Memory B cell (primary cell): ENCODE measurements at regions not wholly inside any gene's neighbourhood (a gene's known extent, or its start where the extent isn't known, plus 50 kb on each side); places are given as distances from the start of the nearest gene placed in this dataset.

ENCODE experiments used
- ATAC-seq: fragments of 150-1000 bp; cut with Tn5 transposase; 2 replicates; pipeline ENCODE4 v1.10.0; 2021; ENCODE audit warnings: low read depth, mild to moderate bottlenecking, moderate library complexity
- DNase-seq, 2 donors: peaks; one replicate each; pipeline ENCODE4 v3.0.0; 2022; ENCODE audit warnings: low spot score in 2 of 2
- H3K27ac Mint-ChIP-seq: one replicate; pipeline ENCODE4 v1.8.0; 2022; ENCODE audit warnings: mild to moderate bottlenecking, moderate library complexity, mixed read lengths
- H3K27me3 Mint-ChIP-seq: one replicate; pipeline ENCODE4 v1.8.0; 2022; ENCODE audit warnings: mixed read lengths
- H3K36me3 Mint-ChIP-seq: one replicate; pipeline ENCODE4 v1.8.0; 2022; ENCODE audit warnings: mild to moderate bottlenecking, mixed read lengths
- H3K4me1 Mint-ChIP-seq: one replicate; pipeline ENCODE4 v1.8.0; 2022; ENCODE audit warnings: mixed read lengths
- H3K4me3 Mint-ChIP-seq: one replicate; pipeline ENCODE4 v1.8.0; 2022; ENCODE audit warnings: mild to moderate bottlenecking, moderate library complexity, mixed read lengths
- H3K9me3 Mint-ChIP-seq: one replicate; pipeline ENCODE4 v1.8.0; 2022; ENCODE audit warnings: mixed read lengths

DNA sequence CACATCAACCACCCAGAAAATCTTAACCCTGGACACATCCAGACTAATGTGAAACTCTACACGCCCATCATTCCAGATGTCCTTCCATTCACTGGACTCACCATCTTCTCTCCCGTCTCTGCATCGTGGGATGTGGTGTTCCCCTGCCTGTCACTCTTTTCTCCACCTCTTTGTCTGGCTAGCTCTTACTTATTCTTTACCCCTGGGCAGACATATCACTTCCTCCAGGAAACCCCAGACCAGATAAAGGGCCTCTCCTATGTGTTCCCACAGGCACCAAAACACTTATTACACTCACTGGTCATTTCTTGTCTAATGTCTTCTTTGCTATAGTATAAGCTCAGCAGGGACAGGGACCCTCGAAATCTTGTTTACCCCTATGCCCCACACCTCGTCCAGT, 109.3 kb upstream of the IPO5 start:
- no peak overlapping the region for H3K27ac Mint-ChIP-seq
- peaks cover under 1% of the 10 kb centered on the region for H3K4me1 Mint-ChIP-seq
- H3K27me3 Mint-ChIP-seq = peaks cover 10% of the 10 kb centered on the region
- no peak overlapping the region for H3K4me3 Mint-ChIP-seq
- H3K36me3 Mint-ChIP-seq = no peaks in the 10 kb centered on the region
- no peaks in the 10 kb centered on the region for H3K9me3 Mint-ChIP-seq
- DNase-seq (no peak), ATAC-seq (no peak)

DNA sequence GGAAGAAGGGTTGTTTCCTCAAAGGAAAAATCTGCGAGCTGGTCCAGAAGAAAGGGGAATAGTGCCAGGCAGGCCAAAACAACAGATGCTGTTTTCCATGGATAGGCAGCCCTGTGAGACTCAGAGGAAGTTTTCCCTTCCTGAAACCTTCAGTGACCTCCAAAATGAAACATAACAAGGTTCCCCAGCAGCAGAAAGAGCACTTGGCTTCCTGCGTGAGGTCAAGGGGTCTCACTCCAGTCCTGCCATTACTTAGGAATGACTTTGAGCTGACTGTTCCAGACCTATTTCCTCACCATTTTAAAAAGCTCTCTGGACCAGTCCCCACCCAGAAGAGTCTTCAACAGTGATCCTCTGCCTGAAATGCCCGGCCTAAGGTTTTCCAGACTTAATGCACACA, 104.6 kb upstream of the IPO5 start:
- H3K27ac Mint-ChIP-seq = no peak overlapping the region
- peaks cover 8% of the 10 kb centered on the region for H3K9me3 Mint-ChIP-seq
- no peak for ATAC-seq
- peaks cover 3% of the 10 kb centered on the region for H3K4me1 Mint-ChIP-seq
- peaks cover 17% of the 10 kb centered on the region for H3K27me3 Mint-ChIP-seq
- no peak overlapping the region for H3K4me3 Mint-ChIP-seq
- no peak for DNase-seq
- no peaks in the 10 kb centered on the region for H3K36me3 Mint-ChIP-seq

DNA sequence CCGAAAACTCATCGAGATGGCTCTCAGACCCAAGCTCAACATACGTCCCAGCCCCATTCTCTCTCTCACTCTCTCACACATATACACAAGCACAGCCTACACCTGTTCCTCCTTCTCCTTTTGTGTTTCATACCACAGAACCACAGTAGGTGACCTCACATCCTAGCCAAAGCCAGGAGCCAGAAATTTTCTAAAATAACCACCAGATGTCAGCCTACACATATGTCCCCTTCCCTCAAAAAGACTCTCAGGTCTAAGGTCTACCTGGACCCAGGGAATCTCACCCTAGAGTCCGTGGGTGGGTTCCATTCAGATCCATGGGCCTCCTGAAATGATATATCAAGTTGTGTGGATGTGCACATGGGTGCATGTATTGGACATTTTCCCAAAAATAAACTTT, 104.2 kb upstream of the IPO5 start:
- Mint-ChIP-seq H3K4me1 (peaks cover 3% of the 10 kb centered on the region), H3K4me3 (no peak overlapping the region), H3K27me3 (peaks cover 14% of the 10 kb centered on the region), H3K27ac (no peak overlapping the region), H3K9me3 (peaks cover 8% of the 10 kb centered on the region), H3K36me3 (no peaks in the 10 kb centered on the region)
- DNase-seq (no peak), ATAC-seq (peak; percentile 37)

DNA sequence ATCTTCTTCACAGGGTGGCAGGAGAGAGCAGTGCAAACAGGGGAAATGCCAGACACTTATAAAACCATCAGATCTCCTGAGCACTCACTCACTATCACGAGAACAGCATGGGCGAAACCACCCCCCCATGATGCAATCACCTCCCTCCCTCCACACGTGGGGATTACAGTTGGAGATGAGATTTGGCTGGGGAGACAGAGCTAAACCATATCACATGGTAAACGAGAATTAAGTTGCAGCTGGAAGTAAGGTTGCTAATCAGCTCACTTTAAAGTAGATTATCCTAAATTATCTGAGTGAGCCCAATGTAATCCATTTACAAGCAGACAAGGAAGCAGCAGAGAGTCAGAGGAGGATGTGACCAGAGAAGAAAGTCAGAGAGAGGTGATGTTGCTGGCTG, 102.2 kb upstream of the IPO5 start:
- Mint-ChIP-seq H3K4me3 (no peak overlapping the region), H3K9me3 (peaks cover 9% of the 10 kb centered on the region), H3K4me1 (peaks cover 9% of the 10 kb centered on the region), H3K27ac (no peak overlapping the region), H3K27me3 (peaks cover 14% of the 10 kb centered on the region), H3K36me3 (no peaks in the 10 kb centered on the region)
- DNase-seq (no peak), ATAC-seq (no peak)

DNA sequence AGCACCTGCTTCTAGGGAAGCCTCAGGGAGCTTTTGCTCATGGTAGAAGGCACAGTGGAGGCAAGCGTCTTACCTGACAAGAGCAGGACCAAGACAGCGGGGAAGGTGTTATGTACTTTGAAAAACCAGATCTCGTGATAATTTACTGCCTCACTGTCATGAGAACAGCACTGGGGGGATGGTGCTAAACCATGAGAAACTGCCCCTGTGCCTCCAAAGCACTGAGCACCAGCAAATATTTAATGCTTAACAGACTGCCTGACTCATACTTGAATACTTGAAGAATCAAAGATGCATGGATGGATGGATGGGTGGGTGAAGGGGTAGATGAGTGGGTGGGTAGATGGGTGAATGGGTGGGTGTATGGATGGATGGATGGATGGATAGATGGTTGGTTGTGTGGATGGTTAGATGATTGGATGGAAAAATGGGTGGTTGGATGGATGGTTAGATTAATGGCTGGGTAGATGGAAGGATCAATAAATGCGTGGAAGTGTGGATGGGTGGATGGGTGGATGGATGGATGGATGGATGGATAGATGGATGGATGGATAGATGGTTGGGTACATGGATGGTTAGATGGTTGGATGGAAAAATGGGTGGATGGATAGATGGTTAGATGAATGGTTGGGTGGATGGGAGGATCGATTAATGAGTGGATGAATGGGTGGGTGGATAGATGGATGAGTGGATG, 101.1 kb upstream of the IPO5 start:
- Mint-ChIP-seq H3K9me3 (peaks cover 9% of the 10 kb centered on the region), H3K36me3 (no peaks in the 10 kb centered on the region), H3K4me1 (peaks cover 9% of the 10 kb centered on the region), H3K27me3 (peaks cover 14% of the 10 kb centered on the region), H3K27ac (no peak overlapping the region), H3K4me3 (no peak overlapping the region)
- DNase-seq = no peak
- ATAC-seq = no peak

DNA sequence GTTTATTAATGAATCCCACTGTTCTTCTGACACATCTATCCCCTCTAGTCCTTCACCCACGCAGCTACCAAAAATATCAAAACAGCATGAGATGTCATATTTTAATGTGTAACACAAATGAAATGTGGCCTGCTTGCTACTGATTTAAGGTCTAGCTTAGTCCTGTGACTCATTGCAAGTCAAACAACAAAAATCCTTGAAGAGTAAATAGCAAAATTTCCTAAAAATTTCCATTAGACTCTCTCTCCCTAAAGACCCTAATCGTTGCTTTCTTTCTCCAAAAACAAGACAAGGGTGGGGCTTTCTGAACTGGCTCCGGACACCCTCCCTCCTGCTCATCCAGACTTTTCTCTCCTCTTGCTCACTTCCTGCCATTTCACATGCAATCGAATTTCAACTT, 99.9 kb upstream of the IPO5 start:
- H3K9me3 Mint-ChIP-seq = peaks cover 9% of the 10 kb centered on the region

DNA sequence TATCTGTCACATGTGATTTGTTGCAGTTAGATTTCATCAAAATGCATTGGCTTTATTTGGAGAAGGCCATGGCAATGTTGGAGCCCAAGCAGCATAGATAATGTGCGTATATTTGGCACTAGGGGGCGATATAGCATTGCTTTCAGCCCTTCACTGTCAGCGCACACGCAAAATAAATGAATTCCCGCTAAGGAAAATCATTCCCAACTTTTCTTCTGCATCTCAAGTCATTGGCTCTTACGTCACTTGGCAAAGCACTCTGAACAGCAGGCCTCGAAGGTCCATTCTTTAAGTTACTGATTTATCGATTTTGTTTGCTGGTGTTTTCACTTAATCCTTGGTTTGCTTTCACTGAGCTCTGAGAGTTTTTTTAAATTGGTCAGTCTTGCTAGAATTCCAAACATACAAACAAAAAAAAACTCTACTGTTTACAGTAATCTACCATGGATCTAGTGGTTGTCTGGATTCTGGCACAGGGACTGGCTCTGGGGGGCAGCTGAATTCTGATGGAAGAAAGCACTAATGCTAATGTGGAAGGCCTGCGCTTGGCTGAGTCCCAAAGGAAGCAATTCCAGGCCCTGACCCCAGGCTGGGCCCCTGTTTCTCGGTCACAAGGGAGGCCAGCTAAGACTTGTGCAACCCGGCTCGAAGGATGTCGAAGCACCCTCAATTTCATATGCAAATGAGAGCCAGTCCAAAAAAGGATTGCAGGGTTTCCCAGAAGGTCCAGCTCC, 97.7 kb upstream of the IPO5 start:
- peaks cover 6% of the 10 kb centered on the region for H3K4me1 Mint-ChIP-seq
- ATAC-seq = peak; percentile 42
- H3K27ac Mint-ChIP-seq = no peak overlapping the region
- peaks cover 15% of the 10 kb centered on the region for H3K27me3 Mint-ChIP-seq
- H3K4me3 Mint-ChIP-seq = no peak overlapping the region
- no peak for DNase-seq
- no peaks in the 10 kb centered on the region for H3K36me3 Mint-ChIP-seq
- H3K9me3 Mint-ChIP-seq = peaks cover 9% of the 10 kb centered on the region

More for the DNA sequence above, 99.9 kb upstream of the IPO5 start:
- DNase-seq = no peak
- H3K4me1 Mint-ChIP-seq = peaks cover 9% of the 10 kb centered on the region
- peaks cover 17% of the 10 kb centered on the region for H3K27me3 Mint-ChIP-seq
- no peaks in the 10 kb centered on the region for H3K36me3 Mint-ChIP-seq
- H3K4me3 Mint-ChIP-seq = no peak overlapping the region
- H3K27ac Mint-ChIP-seq = no peak overlapping the region
- no peak for ATAC-seq

DNA sequence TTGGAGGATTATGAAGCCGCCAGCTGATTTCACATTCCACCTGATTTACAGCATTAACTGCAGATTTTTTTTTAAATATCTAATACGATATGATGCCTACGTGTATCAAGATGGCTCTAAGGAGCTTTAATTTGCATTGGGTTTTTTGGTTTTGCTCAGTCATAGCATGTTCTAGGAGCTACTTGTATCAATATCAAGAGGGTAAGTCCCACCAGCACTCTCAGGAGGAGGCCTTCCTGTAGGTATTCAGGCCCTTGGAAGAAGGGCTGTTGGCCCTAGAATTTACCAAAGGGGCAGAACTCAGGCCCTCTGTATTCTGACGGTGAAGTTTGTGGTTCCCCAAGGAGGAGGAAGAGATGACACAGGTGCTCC, 97.2 kb upstream of the IPO5 start:
- no peak for ATAC-seq

DNA sequence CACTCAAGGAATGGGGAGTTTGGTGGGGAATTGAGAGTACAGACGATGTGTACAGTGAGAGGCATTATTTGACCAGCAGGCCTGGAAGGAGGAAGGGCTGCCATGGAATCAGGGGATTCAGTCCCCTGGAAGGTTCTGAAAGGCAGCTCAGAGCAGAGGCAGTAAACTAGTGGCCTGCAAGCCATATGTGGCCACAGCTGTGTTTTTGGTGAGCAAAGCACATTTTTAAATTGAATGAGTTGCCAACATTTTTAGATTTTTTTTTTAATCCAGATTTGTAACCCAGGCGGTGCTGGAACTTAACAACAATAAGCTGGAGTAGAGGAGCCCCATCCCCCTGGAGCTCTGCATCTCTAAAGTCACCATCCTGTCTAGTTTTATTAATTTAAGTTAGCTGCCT, 95.3 kb upstream of the IPO5 start:
- peaks cover 6% of the 10 kb centered on the region for H3K4me1 Mint-ChIP-seq
- no peak for ATAC-seq
- no peak for DNase-seq
- no peak overlapping the region for H3K27ac Mint-ChIP-seq
- no peak overlapping the region for H3K4me3 Mint-ChIP-seq
- peaks cover 5% of the 10 kb centered on the region for H3K9me3 Mint-ChIP-seq
- H3K27me3 Mint-ChIP-seq = peaks cover 7% of the 10 kb centered on the region
- H3K36me3 Mint-ChIP-seq = no peaks in the 10 kb centered on the region

More for the DNA sequence above, 97.2 kb upstream of the IPO5 start:
- Mint-ChIP-seq H3K27me3 (peaks cover 15% of the 10 kb centered on the region), H3K27ac (no peak overlapping the region), H3K4me1 (peaks cover 6% of the 10 kb centered on the region), H3K36me3 (no peaks in the 10 kb centered on the region), H3K9me3 (peaks cover 9% of the 10 kb centered on the region), H3K4me3 (no peak overlapping the region)
- no peak for DNase-seq

DNA sequence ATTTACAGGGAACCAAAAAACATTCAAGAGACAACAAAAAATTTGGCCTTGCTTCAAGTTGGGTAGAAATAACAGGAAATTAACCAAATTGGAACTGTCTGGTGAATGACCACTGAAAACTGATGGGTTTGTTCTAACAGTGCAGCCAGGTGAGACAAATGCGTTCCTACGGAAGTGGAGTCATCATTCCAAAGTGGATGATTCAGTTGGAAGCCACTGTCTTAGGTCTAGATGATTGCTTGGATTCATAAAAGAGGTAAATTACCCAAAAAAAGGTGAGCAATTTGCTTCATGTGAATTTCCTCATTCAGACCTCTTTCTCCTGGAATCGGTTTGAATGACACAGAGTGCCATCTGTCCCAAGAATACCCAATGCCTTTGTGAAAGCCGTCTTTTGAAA, 87.1 kb upstream of the IPO5 start:
- no peak for ATAC-seq
- H3K4me1 Mint-ChIP-seq = no peaks in the 10 kb centered on the region
- no peak for DNase-seq
- H3K4me3 Mint-ChIP-seq = no peak overlapping the region
- H3K27ac Mint-ChIP-seq = no peak overlapping the region
- peaks cover 12% of the 10 kb centered on the region for H3K9me3 Mint-ChIP-seq
- peaks cover 7% of the 10 kb centered on the region for H3K27me3 Mint-ChIP-seq
- no peaks in the 10 kb centered on the region for H3K36me3 Mint-ChIP-seq

DNA sequence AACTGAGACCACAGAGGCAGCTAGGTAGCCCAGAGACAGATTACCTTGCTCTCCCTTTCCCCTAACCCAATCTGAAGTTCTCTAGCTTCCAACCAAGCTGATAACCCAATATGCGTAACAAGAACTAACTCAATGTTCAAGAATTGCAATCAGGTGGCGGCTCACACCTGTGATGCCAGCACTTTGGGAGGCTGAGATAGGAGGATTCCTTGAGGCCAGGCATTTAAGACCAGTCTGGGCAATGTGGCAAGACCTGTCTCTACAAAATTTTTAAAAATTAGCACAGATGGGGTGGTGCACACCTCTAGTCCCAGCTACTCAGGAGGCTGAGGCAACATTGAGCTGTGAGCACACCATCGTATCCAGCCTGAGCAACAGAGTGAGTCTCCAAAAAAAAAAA, 86.7 kb upstream of the IPO5 start:
- peaks cover 12% of the 10 kb centered on the region for H3K9me3 Mint-ChIP-seq
- no peak overlapping the region for H3K4me3 Mint-ChIP-seq
- ATAC-seq (no peak), DNase-seq (no peak)
- no peaks in the 10 kb centered on the region for H3K36me3 Mint-ChIP-seq
- H3K4me1 Mint-ChIP-seq = no peaks in the 10 kb centered on the region
- H3K27ac Mint-ChIP-seq = no peak overlapping the region
- H3K27me3 Mint-ChIP-seq = peaks cover 7% of the 10 kb centered on the region

DNA sequence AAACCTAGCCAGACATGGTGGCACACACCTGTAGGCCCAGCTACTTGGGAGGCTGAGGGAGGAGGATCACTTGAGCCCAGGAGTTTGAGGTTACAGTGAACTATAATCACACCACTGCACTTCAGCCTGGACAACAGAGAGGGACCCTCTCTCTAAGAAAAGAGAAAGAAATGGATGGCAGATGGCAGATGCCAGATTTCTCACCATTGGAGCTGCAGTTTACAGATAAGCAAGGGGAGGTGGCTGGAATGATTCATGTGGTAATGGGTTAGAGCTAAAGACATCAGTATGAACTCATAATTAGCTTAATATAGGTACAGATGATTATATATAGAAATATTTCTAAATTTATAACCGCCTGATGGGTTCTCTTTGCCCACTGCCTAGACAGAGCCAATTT, 80.1 kb upstream of the IPO5 start:
- H3K27ac Mint-ChIP-seq = no peak overlapping the region

DNA sequence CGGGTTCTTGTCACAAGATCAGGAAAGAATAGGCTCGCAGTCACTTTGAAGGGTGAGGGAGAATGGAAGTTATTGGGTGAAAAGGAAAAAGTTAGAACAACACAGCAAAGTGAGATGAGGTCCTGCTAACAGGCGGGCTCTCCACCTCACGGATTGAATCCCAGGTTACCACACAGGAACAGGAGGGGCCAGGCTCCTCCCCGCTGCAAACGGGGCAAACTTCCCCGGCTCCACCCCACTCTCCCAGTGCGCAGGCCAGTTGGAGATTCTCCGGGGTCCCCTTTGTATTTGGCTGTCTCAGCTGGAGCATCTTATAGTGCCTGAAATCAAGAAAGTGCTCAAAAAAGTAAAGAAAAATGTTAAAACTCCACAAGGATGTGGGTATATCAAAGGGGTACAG, 78.3 kb upstream of the IPO5 start:
- no peak overlapping the region for H3K4me3 Mint-ChIP-seq
- H3K4me1 Mint-ChIP-seq = no peaks in the 10 kb centered on the region
- H3K36me3 Mint-ChIP-seq = no peaks in the 10 kb centered on the region
- ATAC-seq = no peak
- DNase-seq = no peak
- peaks cover 5% of the 10 kb centered on the region for H3K27me3 Mint-ChIP-seq
- no peak overlapping the region for H3K27ac Mint-ChIP-seq
- H3K9me3 Mint-ChIP-seq = no peaks in the 10 kb centered on the region

More for the DNA sequence above, 80.1 kb upstream of the IPO5 start:
- no peaks in the 10 kb centered on the region for H3K36me3 Mint-ChIP-seq
- DNase-seq (no peak), ATAC-seq (no peak)
- H3K4me3 Mint-ChIP-seq = no peak overlapping the region
- peaks cover 7% of the 10 kb centered on the region for H3K27me3 Mint-ChIP-seq
- no peaks in the 10 kb centered on the region for H3K4me1 Mint-ChIP-seq
- H3K9me3 Mint-ChIP-seq = no peaks in the 10 kb centered on the region

DNA sequence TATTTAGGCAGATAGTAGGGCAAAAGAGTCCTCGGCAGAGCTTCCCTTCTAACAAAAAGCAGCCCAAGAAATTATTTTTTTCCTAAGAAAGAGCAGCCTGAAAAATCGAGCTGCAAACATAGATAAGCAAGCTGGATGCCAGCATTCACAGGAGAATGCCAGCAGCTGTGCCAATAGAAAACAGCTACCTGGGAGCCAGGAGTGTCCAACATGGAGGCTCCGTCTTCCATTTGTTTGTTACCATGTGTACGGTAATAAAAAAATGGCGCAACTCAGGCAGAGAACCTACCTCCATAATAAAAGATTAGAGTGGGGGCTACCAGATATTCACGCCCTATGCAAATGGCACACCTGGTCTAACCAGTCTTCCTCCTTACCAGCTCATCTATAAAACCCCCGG, 77.6 kb upstream of the IPO5 start:
- no peaks in the 10 kb centered on the region for H3K4me1 Mint-ChIP-seq

More for the DNA sequence above, 77.6 kb upstream of the IPO5 start:
- Mint-ChIP-seq H3K36me3 (no peaks in the 10 kb centered on the region), H3K27me3 (peaks cover 5% of the 10 kb centered on the region), H3K9me3 (no peaks in the 10 kb centered on the region), H3K27ac (no peak overlapping the region), H3K4me3 (no peak overlapping the region)
- ATAC-seq (no peak), DNase-seq (no peak)
